Gastroesophageal sphincter (tissue), 4 donors: ENCODE measurements at regions not wholly inside any gene's neighbourhood (a gene's known extent, or its start where the extent isn't known, plus 50 kb on each side); places are given as distances from the start of the nearest gene placed in this dataset.

ENCODE experiments used
- ATAC-seq: fragments of 150-250 bp; one replicate; pipeline ENCODE4 v1.9.1; 2016; ENCODE audit warnings: mild to moderate bottlenecking, moderate library complexity
- H3K27ac ChIP-seq, 4 donors: fragments of 200-600 bp; sonication (generic) in 3 of 4; 1 replicate in 3 of 4; 2 replicates in 1 of 4; pipeline ENCODE4 v1.5.1; 2016 to 2019
- H3K27me3 ChIP-seq: fragments of 200-600 bp; sonication (generic); one replicate; pipeline ENCODE4 v1.5.1; 2019
- H3K36me3 ChIP-seq, 2 donors: fragments of 200-600 bp; sonication (generic); one replicate each; pipeline ENCODE4 v1.5.1; 2019; ENCODE audit warnings: control low read depth in 1 of 2
- H3K4me1 ChIP-seq, 3 donors: fragments of 200-600 bp; sonication (generic); 1 replicate in 2 of 3; 2 replicates in 1 of 3; pipeline ENCODE4 v1.5.1; 2016 to 2019; ENCODE audit warnings: control low read depth in 2 of 3
- H3K4me3 ChIP-seq, 2 donors: fragments of 200-600 bp; sonication (generic); one replicate each; pipeline ENCODE4 v1.5.1; 2019; ENCODE audit warnings: mild to moderate bottlenecking in 1 of 2, moderate library complexity in 1 of 2
- H3K9me3 ChIP-seq, 3 donors: fragments of 200-600 bp; sonication (generic); one replicate each; pipeline ENCODE4 v1.5.1; 2017 to 2019; ENCODE audit warnings: control low read depth in 2 of 3
- EP300 ChIP-seq: sonication (generic); formaldehyde crosslinking; IDR thresholded peaks from one replicate; pipeline ENCODE4 v1.6.1; 2017; ENCODE audit warnings: antibody characterized with exemption, mild to moderate bottlenecking
- POLR2A ChIP-seq, 2 donors: fragments of 450-650 bp; IDR thresholded peaks; one replicate each; pipeline ENCODE4 v1.6.1; 2017; ENCODE audit warnings: antibody characterized with exemption in 2 of 2, mild to moderate bottlenecking in 2 of 2, moderate library complexity in 1 of 2
- POLR2AphosphoS5 ChIP-seq: sonication (generic); formaldehyde crosslinking; IDR thresholded peaks from one replicate; pipeline ENCODE4 v1.6.1; 2017; ENCODE audit warnings: antibody characterized with exemption
- WGBS, 2 donors: methylation state at CpG; one replicate each; pipeline ENCODE4 v1.1.5; 2018; ENCODE audit warnings: low coverage in 1 of 2; 5-methylcytosine and 5-hydroxymethylcytosine counted together
- TF ChIP-seq, protein P1 (sequence below), 4 experiments: fragments of 200-600 bp in 2 of 4; fragments of 450-650 bp in 2 of 4; sonication (generic) in 1 of 4; IDR thresholded peaks; one replicate each; pipeline ENCODE4 v1.5.1; 2017 to 2019; ENCODE audit warnings: antibody characterized with exemption in 4 of 4, mild to moderate bottlenecking in 2 of 4, moderate library complexity in 2 of 4

DNA sequence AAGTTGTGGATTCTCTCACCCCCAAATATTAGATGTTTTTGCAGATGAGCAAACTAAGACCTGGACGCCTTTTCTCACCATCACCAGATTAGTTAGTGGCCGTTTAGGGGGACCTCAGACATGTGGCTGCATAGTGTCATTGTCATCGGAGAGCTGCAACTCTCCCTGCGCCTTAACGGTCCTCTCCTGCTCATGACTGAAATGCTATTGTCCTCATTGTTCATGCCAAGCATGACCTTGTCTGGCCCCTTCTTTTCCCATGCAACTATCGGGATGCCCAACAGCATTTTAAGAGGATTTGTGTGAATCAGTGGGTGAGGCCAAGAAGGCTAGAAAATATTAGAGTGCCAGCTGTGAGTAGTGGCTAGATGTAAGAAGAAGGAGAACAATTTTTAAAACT, 174.2 kb downstream of the SOCS6 start:
- Histone ChIP-seq H3K9me3 (no peaks in the 10 kb centered on the region), H3K27ac (no peak overlapping the region), H3K36me3 (no peaks in the 10 kb centered on the region), H3K27me3 (peaks cover 19% of the 10 kb centered on the region), H3K4me3 (no peak overlapping the region), H3K4me1 (peaks cover 0 to 9% (median 4%) of the 10 kb centered on the region in 3 donors)
- WGBS, 2 donors: 66 to 70% methylated on average over 2 to 6 of the region's 6 CpGs
- ATAC-seq: no peak
- TF ChIP-seq POLR2AphosphoS5 (no peak), EP300 (no peak), POLR2A (IDR thresholded peaks at IDR 0.05) (no peak)
- TF ChIP-seq, protein P1, sequence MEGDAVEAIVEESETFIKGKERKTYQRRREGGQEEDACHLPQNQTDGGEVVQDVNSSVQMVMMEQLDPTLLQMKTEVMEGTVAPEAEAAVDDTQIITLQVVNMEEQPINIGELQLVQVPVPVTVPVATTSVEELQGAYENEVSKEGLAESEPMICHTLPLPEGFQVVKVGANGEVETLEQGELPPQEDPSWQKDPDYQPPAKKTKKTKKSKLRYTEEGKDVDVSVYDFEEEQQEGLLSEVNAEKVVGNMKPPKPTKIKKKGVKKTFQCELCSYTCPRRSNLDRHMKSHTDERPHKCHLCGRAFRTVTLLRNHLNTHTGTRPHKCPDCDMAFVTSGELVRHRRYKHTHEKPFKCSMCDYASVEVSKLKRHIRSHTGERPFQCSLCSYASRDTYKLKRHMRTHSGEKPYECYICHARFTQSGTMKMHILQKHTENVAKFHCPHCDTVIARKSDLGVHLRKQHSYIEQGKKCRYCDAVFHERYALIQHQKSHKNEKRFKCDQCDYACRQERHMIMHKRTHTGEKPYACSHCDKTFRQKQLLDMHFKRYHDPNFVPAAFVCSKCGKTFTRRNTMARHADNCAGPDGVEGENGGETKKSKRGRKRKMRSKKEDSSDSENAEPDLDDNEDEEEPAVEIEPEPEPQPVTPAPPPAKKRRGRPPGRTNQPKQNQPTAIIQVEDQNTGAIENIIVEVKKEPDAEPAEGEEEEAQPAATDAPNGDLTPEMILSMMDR (IDR thresholded peaks at IDR 0.05): no peak

DNA sequence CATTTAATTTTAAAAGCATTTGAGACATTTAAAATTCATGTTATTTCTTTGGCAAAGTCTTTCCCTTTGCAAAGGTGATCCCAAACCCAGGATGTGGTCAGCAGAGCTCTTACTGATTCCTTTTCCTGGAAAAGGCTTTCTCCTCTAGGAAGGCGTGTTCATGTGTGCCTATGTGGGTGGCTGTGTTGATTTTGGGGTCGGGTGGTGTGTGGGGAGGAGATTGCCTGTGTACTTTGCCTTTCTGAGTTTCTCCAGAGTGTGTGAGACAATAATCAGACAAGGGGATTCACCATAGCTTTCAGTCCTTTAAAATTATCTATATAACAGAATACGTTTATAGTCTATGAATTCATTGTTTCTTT, 173.2 kb downstream of the SOCS6 start:
- no peak overlapping the region for H3K27ac ChIP-seq
- peaks cover 0 to 9% (median 4%) of the 10 kb centered on the region in 3 donors for H3K4me1 ChIP-seq
- H3K36me3 ChIP-seq: no peaks in the 10 kb centered on the region
- no peak overlapping the region for H3K4me3 ChIP-seq
- no peak for ATAC-seq
- H3K27me3 ChIP-seq: peaks cover 27% of the 10 kb centered on the region
- 42 to 64% methylated on average over 2 to 3 of the region's 3 CpGs for WGBS, 2 donors
- no peak for TF ChIP-seq POLR2A (IDR thresholded peaks at IDR 0.05)
- TF ChIP-seq, protein P1 (IDR thresholded peaks at IDR 0.05): no peak
- TF ChIP-seq EP300: no peak
- no peak for TF ChIP-seq POLR2AphosphoS5
- no peaks in the 10 kb centered on the region for H3K9me3 ChIP-seq

DNA sequence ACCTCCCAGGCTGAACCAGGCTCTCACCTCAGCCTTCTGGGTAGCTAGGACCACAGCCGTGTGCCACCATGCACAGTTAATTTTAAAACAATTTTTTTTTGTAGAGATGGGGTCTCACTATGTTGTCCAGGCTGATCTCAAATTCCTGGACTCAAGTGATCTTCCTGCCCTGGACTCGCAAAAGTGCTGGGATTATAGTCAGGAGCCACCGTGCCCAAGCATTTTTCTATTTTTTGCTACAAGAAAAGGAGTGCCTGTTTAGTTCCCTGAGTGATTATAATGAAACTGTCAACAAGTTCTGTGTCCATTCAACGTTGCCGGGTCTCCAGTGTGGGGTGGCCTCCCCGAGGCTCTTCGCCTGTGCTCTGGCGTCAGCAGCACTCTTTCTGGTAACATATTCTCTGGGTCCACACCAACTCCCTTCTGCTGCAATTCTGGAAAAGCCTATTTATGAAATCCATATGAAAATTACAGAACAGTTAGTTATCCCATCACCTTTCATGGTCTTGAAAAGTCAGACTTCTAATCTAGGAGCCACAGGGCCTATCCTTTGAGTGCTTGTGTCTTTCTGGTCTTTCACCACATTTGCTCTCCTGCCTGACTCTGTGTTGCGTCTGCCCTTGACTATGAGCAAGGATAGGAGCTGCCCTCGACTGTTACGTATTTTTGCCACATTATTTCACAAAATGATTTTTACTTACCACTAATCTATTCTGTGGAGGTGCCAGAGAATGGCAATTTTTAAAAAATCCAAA, 172.7 kb downstream of the SOCS6 start:
- no peak for ATAC-seq

DNA sequence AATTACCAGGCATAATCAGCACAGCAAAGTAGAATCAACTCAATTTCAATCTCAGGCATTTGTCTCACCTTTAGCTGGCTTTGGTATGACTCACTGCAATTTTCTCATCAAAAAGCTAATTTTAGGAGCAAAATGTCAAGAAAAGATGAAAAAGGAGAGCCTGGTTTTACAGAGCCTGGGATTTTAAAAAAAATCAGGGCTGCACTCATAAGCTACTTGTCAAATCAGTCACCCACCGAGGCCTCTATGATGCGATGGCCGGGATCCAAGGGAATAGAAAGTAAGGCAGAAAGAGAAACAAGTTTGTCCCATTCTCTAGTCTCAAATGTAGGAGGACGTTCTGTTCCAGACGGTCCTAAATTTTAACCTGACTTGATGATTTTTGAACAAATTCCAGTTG, 170.9 kb downstream of the SOCS6 start:
- Histone ChIP-seq H3K4me3 (no peak overlapping the region), H3K4me1 (peaks cover 0 to 12% (median 4%) of the 10 kb centered on the region in 3 donors), H3K36me3 (no peaks in the 10 kb centered on the region), H3K27ac (no peak overlapping the region), H3K9me3 (no peaks in the 10 kb centered on the region), H3K27me3 (peaks cover 34% of the 10 kb centered on the region)
- WGBS, 2 donors: 50 to 58% methylated on average over 5 of the region's 5 CpGs
- no peak for ATAC-seq
- TF ChIP-seq POLR2AphosphoS5 (no peak), POLR2A (IDR thresholded peaks at IDR 0.05) (no peak), EP300 (no peak)
- TF ChIP-seq, protein P1 (IDR thresholded peaks at IDR 0.05): no peak

More for the DNA sequence above, 172.7 kb downstream of the SOCS6 start:
- WGBS, 2 donors: 93 to 95% methylated on average over 4 to 8 of the region's 11 CpGs
- Histone ChIP-seq H3K36me3 (no peaks in the 10 kb centered on the region), H3K27ac (no peak overlapping the region), H3K9me3 (no peaks in the 10 kb centered on the region), H3K4me1 (peaks cover 0 to 9% (median 4%) of the 10 kb centered on the region in 3 donors), H3K4me3 (no peak overlapping the region), H3K27me3 (peaks cover 33% of the 10 kb centered on the region)
- no peak for TF ChIP-seq POLR2A (IDR thresholded peaks at IDR 0.05)
- TF ChIP-seq, protein P1 (IDR thresholded peaks at IDR 0.05): no peak
- TF ChIP-seq POLR2AphosphoS5: no peak
- no peak for TF ChIP-seq EP300

DNA sequence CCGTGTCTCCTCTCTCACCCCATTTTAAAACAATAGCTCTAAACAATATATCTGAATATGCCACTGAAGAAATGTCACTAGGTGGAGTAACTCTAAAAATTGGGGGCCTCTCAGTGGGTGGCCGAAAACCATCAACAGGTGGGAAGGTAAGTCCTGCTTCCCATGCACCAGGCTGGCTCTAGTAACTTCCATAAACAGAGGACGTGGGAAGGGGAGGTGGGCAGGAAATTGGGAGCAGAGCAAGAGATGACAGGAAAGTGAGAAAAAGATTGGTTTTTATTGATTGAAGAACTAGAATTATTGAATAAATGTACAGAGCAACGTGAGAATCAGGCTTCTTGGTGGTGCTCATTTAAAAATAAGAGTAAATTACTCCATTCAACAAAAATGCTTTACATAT, 170.4 kb downstream of the SOCS6 start:
- TF ChIP-seq POLR2A (IDR thresholded peaks at IDR 0.05): no peak
- no peak for TF ChIP-seq POLR2AphosphoS5
- no peak for TF ChIP-seq EP300
- TF ChIP-seq, protein P1 (IDR thresholded peaks at IDR 0.05): no peak
- Histone ChIP-seq H3K36me3 (no peaks in the 10 kb centered on the region), H3K4me1 (peaks cover 0 to 7% (median under 1%) of the 10 kb centered on the region in 3 donors), H3K27me3 (peaks cover 34% of the 10 kb centered on the region), H3K27ac (no peak overlapping the region), H3K4me3 (no peak overlapping the region), H3K9me3 (no peaks in the 10 kb centered on the region)
- no peak for ATAC-seq
- 63 to 80% methylated on average over 4 of the region's 4 CpGs for WGBS, 2 donors
